ENCODE measurements at regions not wholly inside any gene's neighbourhood (a gene's known extent, or its start where the extent isn't known, plus 50 kb on each side); places are given as distances from the start of the nearest gene placed in this dataset.

DNA sequence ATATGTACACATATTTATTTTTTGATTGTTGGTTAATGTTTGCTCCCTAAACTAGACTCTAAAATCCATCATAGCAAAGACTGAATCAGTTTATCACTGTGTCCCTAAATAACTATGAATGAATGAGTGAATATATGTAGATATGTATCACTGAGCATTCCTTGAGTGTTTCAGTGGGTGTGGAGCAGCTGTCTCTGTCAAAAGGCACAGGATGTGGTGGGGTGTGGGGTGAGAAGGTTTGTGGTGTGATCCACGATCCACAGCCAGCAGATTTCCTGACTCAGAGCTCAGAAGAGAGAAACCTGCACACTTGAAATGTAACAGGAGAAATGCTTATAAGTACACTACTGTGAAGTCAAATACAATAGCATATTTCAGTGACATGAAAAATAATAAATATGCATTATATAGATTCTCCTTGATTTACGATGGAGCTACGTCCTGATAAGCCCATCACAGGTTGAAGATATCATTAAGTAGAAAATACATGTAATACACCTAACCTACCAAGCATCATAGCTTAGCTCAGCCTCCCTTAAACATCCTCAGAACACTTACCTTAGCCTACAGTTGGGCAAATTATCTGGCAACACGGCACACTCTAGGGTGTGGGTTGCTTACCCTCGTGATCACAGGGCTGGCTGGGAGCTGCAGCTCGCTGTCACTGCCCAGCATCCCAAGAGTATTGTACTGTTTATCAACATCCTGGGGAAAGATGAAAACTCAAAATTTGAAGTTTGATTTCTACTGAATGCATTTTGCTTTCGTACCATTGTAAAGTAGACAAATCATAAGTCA lies 287.0 kb downstream of the GAS1 start:
- DNase-seq (ENCODE audit: low read depth), result peak; percentile 75
- TF ChIP-seq, protein P1, sequence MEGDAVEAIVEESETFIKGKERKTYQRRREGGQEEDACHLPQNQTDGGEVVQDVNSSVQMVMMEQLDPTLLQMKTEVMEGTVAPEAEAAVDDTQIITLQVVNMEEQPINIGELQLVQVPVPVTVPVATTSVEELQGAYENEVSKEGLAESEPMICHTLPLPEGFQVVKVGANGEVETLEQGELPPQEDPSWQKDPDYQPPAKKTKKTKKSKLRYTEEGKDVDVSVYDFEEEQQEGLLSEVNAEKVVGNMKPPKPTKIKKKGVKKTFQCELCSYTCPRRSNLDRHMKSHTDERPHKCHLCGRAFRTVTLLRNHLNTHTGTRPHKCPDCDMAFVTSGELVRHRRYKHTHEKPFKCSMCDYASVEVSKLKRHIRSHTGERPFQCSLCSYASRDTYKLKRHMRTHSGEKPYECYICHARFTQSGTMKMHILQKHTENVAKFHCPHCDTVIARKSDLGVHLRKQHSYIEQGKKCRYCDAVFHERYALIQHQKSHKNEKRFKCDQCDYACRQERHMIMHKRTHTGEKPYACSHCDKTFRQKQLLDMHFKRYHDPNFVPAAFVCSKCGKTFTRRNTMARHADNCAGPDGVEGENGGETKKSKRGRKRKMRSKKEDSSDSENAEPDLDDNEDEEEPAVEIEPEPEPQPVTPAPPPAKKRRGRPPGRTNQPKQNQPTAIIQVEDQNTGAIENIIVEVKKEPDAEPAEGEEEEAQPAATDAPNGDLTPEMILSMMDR (IDR thresholded peaks at IDR 0.05; ENCODE audit: control insufficient read depth, insufficient read depth, low read depth, low read length, missing control alignments), result no peak
- no peak overlapping the region for H3K4me3 ChIP-seq (ENCODE audit: control insufficient read depth, low read depth, low read length)

DNA sequence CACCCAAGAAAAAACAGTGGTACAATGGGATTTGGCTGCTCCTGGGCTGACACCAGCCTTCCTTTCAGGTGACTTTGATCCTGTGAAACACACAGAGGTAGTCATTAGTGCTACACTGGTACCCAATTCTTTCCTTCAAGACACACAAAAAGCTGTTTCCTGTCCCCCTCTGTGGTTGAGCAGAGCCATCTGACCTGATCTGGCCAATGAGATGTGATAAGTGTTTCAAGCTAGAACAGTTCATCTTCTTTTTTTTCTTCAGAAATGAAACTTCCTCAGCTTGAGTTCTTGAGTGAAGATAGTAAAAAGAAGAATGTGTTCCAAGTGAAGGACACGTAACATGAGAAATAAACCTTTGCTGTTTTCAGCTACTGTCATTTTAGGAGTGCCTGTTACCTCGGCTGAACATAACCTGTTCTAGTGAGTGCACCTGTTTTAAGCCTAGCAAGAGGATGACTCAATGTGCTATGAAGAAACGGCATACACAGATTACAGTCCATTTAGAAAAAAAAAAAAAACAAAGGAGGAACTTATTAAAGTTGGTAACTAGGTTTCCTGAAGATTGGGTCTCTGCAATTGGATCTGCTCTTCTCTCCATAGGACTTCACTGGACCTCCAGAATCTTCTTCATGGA lies 287.8 kb downstream of the GAS1 start:
- DNase-seq (ENCODE audit: low read depth), result no peak
- H3K4me3 ChIP-seq (ENCODE audit: control insufficient read depth, low read depth, low read length), result no peak overlapping the region
- TF ChIP-seq, protein P1 (IDR thresholded peaks at IDR 0.05; ENCODE audit: control insufficient read depth, insufficient read depth, low read depth, low read length, missing control alignments), result no peak

DNA sequence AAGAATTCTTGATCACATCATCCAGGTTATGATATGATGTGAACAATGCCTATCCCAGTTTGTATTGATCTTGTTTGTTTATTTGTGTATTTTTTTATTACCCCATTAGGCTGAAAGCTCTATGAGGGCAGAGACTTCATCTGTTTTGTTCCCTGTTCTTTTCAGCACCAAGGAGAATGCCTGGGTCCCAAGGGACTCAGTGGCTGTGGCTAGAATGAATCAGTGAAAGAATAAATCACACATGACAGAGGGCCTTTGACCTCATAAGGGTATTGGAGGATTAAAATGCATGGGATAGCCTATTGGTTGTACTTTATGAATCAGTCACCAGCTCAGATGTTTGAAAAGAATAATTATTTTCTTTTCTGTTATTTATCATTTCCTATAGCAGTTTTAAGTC lies 292.2 kb downstream of the GAS1 start:
- no peak overlapping the region for H3K4me3 ChIP-seq (ENCODE audit: control insufficient read depth, low read depth, low read length)
- TF ChIP-seq, protein P1 (IDR thresholded peaks at IDR 0.05; ENCODE audit: control insufficient read depth, insufficient read depth, low read depth, low read length, missing control alignments), result no peak
- no peak for DNase-seq (ENCODE audit: low read depth)

DNA sequence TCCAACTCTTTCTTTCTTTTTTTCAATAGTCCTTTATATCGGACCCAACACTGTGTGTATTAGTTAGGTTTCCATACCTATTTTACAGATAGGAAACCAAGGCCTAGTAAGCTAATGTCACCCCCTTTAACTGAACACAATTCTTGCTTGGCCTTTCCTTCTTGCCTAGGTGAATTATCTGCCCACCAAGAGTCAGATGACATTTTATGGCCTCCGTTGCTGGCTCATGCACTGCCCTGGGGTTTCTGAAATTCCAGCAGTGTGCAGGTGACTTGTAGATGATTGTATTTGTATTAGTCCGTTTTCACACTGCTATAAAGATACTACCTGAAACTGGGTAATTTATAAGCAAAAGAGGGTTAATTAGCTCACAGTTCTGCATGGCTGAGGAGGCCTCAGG lies 293.8 kb downstream of the GAS1 start:
- no peak for DNase-seq (ENCODE audit: low read depth)
- TF ChIP-seq, protein P1 (IDR thresholded peaks at IDR 0.05; ENCODE audit: control insufficient read depth, insufficient read depth, low read depth, low read length, missing control alignments), result no peak
- no peak overlapping the region for H3K4me3 ChIP-seq (ENCODE audit: control insufficient read depth, low read depth, low read length)

DNA sequence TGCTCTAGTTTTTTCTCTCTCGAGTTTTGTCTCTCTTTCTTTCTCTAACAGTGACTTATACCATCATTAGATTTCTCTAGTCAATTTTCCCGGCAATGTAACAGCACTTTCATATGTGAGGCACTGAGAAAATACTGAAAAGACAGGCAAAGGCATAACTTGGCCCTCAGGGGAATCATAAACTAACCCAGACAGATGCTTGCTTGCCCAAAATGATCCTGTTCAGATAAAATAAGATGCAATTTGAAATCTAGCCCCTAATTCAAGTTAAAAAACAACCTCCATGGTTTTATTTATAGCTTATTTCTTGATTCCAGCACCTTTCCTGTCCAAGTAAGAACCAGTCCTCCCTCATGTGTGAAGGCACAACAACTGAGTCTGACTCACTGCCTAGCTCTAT lies 294.6 kb downstream of the GAS1 start:
- peak; percentile 21 for DNase-seq (ENCODE audit: low read depth)
- TF ChIP-seq, protein P1 (IDR thresholded peaks at IDR 0.05; ENCODE audit: control insufficient read depth, insufficient read depth, low read depth, low read length, missing control alignments), result no peak
- no peak overlapping the region for H3K4me3 ChIP-seq (ENCODE audit: control insufficient read depth, low read depth, low read length)

DNA sequence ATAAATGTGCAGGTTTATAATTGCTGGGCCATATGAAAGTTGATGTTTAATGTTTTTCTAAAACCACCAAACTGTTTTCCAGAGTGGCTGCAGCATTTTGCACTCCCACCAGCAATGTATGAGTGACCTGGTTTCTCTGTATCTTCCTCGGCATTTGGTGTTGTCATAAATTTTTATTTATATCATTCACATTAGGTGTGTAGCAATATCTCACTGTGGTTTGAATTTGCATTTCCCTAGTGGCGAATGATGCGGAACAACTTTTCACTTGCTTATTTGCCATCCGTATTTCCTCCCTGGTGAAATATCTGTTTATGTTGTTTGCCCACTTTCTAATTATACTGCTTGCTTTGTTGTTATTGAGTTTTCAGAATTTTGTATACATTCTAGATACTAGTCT lies 295.7 kb upstream of the TUT7 start:
- no peak overlapping the region for H3K4me3 ChIP-seq (ENCODE audit: control insufficient read depth, low read depth, low read length)
- DNase-seq (ENCODE audit: low read depth), result no peak
- TF ChIP-seq, protein P1 (IDR thresholded peaks at IDR 0.05; ENCODE audit: control insufficient read depth, insufficient read depth, low read depth, low read length, missing control alignments), result no peak

Measured in AG09309 (cell line).